GM12874 (cell line): ENCODE measurements at regions not wholly inside any gene's neighbourhood (a gene's known extent, or its start where the extent isn't known, plus 50 kb on each side); places are given as distances from the start of the nearest gene placed in this dataset.

Experiments
- TF ChIP-seq, protein P1 (sequence below): IDR thresholded peaks from 2 replicates; pipeline ENCODE4 v1.5.1; 2011; ENCODE audit warnings: low read depth, mild to moderate bottlenecking, control low read depth, low read length, moderate library complexity; ENCODE audit not compliant: insufficient read depth

DNA sequence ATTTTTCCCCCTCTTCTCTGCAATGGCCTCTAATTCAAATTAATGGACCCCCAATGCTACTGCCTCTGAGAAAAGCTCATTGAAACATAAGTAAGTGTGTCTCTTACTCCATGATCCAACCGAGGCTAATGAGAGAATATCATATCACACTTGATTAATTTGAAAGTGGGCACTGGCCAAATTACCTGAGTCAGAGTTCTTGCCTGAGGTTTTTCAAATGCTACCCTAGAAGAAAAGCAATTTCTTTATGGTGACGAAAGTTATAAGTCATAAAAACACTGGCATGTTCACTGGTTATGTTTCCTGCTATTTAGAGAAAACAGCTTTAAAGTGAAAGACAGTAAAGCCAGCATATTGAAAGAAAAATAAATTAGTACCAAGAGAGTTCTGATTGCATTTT is 368.8 kb upstream of the TMPRSS15 start:
- TF ChIP-seq, protein P1, sequence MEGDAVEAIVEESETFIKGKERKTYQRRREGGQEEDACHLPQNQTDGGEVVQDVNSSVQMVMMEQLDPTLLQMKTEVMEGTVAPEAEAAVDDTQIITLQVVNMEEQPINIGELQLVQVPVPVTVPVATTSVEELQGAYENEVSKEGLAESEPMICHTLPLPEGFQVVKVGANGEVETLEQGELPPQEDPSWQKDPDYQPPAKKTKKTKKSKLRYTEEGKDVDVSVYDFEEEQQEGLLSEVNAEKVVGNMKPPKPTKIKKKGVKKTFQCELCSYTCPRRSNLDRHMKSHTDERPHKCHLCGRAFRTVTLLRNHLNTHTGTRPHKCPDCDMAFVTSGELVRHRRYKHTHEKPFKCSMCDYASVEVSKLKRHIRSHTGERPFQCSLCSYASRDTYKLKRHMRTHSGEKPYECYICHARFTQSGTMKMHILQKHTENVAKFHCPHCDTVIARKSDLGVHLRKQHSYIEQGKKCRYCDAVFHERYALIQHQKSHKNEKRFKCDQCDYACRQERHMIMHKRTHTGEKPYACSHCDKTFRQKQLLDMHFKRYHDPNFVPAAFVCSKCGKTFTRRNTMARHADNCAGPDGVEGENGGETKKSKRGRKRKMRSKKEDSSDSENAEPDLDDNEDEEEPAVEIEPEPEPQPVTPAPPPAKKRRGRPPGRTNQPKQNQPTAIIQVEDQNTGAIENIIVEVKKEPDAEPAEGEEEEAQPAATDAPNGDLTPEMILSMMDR = no peak

GRCh38 chr21:18772897-18773296 is 369.3 kb upstream of the TMPRSS15 start:
- TF ChIP-seq, protein P1 = no peak

- TF ChIP-seq, protein P1 = no peak
Measured at GRCh38 chr21:18776936-18777335, 373.4 kb upstream of the TMPRSS15 start.

DNA sequence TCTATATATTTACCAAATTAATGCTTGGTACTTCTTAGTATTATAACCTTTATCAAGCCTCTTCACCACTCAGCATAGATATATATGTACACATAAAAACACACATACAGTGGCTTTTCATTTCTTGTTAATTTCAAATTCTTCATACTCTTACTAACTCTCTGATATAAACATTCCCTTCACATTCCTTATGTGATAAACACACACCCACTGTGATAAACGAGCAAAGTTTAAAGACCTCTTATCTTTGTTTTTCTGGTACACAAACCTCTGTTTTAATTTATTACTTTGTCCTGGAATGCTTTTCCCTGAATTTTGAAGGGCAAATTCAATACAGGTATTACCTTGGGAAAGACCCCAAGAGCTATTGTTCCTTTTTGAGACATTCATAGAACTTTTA is 379.1 kb upstream of the TMPRSS15 start:
- TF ChIP-seq, protein P1 = no peak

DNA sequence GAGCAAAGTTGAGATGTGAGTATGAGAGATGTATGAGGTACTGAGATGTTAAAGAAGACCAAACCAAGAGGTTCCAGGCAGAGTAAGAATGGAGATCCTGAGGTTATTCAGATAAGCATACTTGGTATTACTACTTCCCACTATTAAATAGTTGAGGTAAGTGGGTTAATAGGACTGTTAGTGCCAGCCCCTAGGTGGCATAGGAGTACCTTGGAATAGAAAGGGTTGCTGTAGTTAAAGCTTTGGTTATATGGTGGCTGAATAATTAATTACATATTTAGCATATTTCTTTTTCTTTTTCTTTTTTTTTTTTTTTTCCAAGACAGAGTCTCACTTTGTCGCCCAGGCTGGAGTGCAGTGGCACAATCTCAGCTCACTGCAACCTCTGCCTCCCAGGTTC is 397.9 kb upstream of the TMPRSS15 start:
- TF ChIP-seq, protein P1 = no peak

- TF ChIP-seq, protein P1 = no peak
Measured at GRCh38 chr21:18803624-18804023, 400.0 kb upstream of the TMPRSS15 start.

DNA sequence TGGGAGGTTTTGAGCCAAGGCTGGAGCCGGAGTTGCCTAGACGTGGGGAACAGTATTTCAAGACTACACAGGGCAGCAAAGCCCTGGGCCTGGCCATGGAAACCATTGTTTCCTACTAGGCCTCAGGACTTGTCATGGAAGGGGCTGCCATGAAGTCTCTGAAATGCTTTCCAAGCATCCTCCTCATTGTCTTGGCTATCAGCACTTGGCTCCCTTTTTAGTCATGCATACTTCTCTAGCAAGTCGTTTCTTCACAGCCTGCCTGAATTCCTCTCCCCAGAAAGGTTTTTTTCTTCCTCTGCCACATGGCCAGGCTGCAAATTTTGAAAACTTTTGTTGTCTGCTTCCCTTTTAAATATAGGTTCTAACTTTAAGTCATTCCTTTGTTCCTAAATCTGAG is 406.6 kb upstream of the TMPRSS15 start:
- TF ChIP-seq, protein P1 = no peak

GRCh38 chr21:18812308-18812707 is 408.7 kb upstream of the TMPRSS15 start:
- TF ChIP-seq, protein P1 = no peak
